PC-3 (cell line): ENCODE measurements at regions not wholly inside any gene's neighbourhood (a gene's known extent, or its start where the extent isn't known, plus 50 kb on each side); places are given as distances from the start of the nearest gene placed in this dataset.

Source experiments
- EZH2 ChIP-seq: fragments of 300-600 bp; sonication (generic); IDR thresholded peaks from one replicate; pipeline ENCODE4 v1.6.1; 2017; ENCODE audit warnings: antibody characterized with exemption, mild to moderate bottlenecking, low read length; ENCODE audit not compliant: unreplicated experiment
- EZH2phosphoT487 ChIP-seq: fragments of 300-600 bp; sonication (generic); IDR thresholded peaks from 2 replicates; pipeline ENCODE4 v1.6.1; 2018; ENCODE audit warnings: mild to moderate bottlenecking, antibody characterized with exemption, low read length, borderline replicate concordance
- TF ChIP-seq, protein P1 (sequence below): fragments of 300-600 bp; sonication (generic); conservative IDR thresholded peaks from 2 replicates; pipeline ENCODE4 v1.5.1; 2017; ENCODE audit warnings: antibody characterized with exemption, low read depth, mild to moderate bottlenecking, low read length

DNA sequence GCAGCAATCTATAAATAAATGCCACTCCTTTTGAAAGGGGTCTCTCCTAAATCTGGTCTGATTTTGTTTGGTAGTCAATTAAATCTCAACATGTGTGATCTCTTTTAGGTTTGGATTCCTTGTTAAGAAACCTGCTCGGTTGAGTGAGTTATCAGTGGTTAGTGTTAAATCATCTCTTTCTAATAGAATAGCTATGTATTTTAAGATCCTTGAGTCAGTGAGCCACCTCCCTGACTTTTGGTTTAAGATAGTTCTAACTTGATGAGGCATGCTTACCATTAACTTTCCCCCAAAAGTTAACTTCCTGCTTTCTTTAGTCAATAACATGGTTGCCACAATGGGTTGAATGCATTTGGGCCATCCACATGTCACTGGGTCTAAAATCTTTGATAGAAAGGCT, 93.1 kb upstream of the OLFM3 start:
- TF ChIP-seq, protein P1, sequence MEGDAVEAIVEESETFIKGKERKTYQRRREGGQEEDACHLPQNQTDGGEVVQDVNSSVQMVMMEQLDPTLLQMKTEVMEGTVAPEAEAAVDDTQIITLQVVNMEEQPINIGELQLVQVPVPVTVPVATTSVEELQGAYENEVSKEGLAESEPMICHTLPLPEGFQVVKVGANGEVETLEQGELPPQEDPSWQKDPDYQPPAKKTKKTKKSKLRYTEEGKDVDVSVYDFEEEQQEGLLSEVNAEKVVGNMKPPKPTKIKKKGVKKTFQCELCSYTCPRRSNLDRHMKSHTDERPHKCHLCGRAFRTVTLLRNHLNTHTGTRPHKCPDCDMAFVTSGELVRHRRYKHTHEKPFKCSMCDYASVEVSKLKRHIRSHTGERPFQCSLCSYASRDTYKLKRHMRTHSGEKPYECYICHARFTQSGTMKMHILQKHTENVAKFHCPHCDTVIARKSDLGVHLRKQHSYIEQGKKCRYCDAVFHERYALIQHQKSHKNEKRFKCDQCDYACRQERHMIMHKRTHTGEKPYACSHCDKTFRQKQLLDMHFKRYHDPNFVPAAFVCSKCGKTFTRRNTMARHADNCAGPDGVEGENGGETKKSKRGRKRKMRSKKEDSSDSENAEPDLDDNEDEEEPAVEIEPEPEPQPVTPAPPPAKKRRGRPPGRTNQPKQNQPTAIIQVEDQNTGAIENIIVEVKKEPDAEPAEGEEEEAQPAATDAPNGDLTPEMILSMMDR, result no peak
- TF ChIP-seq EZH2 (no peak), EZH2phosphoT487 (no peak)
